ENCODE measurements at regions not wholly inside any gene's neighbourhood (a gene's known extent, or its start where the extent isn't known, plus 50 kb on each side); places are given as distances from the start of the nearest gene placed in this dataset.

DNA sequence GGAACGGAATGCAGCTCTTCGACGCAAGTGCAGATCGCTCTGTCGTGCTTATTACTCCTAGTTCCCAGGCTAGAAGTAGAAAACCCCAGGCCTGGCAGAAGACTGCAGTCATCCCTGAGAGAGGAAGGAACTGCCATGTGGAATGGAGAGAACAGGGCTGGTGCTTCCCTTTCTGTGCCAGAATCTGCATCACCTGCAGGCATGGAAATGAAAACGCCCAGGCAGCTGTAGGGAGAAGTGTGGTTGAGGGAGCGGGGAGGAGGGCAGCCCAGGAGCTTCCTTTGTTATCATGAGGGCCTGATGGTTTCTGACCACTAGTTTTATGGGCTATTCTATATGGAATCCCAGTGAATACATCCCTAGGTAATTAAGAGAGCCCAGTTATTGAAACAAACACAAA lies 79.4 kb upstream of the SMIM21 start:
- no peak overlapping the region for H3K27ac ChIP-seq
- intact Hi-C loops (cut with DNase I): no loop called here
- ATAC-seq (no peak), DNase-seq (no peak)
- no peak overlapping the region for H3K4me3 ChIP-seq
- H3K27me3 ChIP-seq (ENCODE audit: insufficient read depth in 3 of 3, low read length in 2 of 3): peaks cover 0 to 2% (median 0%) of the 10 kb centered on the region in 3 donors
- no peaks in the 10 kb centered on the region for H3K4me1 ChIP-seq
- no peaks in the 10 kb centered on the region for H3K36me3 ChIP-seq (ENCODE audit: insufficient read depth in 1 of 2, low read depth in 1 of 2)
- H3K9me3 ChIP-seq: no peaks in the 10 kb centered on the region
- TF ChIP-seq, protein P1, sequence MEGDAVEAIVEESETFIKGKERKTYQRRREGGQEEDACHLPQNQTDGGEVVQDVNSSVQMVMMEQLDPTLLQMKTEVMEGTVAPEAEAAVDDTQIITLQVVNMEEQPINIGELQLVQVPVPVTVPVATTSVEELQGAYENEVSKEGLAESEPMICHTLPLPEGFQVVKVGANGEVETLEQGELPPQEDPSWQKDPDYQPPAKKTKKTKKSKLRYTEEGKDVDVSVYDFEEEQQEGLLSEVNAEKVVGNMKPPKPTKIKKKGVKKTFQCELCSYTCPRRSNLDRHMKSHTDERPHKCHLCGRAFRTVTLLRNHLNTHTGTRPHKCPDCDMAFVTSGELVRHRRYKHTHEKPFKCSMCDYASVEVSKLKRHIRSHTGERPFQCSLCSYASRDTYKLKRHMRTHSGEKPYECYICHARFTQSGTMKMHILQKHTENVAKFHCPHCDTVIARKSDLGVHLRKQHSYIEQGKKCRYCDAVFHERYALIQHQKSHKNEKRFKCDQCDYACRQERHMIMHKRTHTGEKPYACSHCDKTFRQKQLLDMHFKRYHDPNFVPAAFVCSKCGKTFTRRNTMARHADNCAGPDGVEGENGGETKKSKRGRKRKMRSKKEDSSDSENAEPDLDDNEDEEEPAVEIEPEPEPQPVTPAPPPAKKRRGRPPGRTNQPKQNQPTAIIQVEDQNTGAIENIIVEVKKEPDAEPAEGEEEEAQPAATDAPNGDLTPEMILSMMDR (IDR thresholded peaks at IDR 0.05): no peak
- WGBS, 3 donors: 65 to 80% (median 72%) methylated on average over 7 of the region's 7 CpGs

DNA sequence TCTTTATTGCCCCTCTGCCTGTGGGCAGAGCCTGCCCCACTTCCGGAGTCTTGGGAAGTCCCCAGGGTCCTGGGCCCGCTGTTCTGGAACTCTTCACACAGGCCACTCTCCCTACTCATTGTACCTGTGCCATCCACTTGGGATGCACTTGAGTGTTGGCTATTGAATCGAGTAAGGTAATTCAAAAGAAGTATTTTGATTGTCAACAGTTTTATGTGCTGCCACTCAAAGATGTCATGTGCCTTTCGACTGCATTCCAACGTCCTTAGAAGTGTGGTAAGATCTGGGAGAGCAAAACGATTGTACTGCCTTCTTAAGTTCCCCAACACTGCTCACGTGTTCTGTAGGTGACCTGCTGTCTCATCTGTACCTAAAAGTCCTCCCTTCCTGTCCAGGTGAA lies 77.0 kb upstream of the SMIM21 start:
- WGBS, 3 donors: 71 to 76% (median 75%) methylated on average over 7 of the region's 7 CpGs
- no peaks in the 10 kb centered on the region for H3K36me3 ChIP-seq (ENCODE audit: insufficient read depth in 1 of 2, low read depth in 1 of 2)
- H3K27ac ChIP-seq: no peak overlapping the region
- no peak overlapping the region for H3K4me3 ChIP-seq
- H3K4me1 ChIP-seq: no peaks in the 10 kb centered on the region
- ATAC-seq: no peak
- TF ChIP-seq, protein P1 (IDR thresholded peaks at IDR 0.05): no peak
- intact Hi-C loops (cut with DNase I): no loop called here
- no peaks in the 10 kb centered on the region for H3K9me3 ChIP-seq
- peaks cover 0 to 2% (median 0%) of the 10 kb centered on the region in 3 donors for H3K27me3 ChIP-seq (ENCODE audit: insufficient read depth in 3 of 3, low read length in 2 of 3)
- no peak for DNase-seq

DNA sequence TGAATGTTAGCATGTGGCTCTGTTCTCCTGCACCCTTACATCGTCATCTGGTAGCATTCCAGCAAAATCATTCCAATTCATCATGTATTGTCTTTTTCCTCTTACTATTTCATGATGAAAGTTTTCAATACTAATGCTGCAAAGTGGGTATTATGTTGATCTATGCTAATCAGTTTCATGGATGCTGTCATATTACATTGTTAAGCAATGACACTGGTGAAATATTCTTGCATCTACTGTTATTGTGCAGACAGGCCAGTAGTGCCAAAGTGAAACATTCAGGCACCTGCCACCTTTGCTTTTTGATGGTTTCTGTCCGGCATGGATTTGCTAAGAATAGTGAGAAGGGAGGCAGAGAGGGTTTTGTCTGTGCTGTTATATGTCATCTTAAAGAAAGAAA lies 76.1 kb upstream of the SMIM21 start:
- Histone ChIP-seq H3K4me3 (no peak overlapping the region), H3K9me3 (no peaks in the 10 kb centered on the region), H3K4me1 (no peaks in the 10 kb centered on the region), H3K27ac (no peak overlapping the region), H3K27me3 (ENCODE audit: insufficient read depth in 3 of 3, low read length in 2 of 3) (peaks cover 0 to 2% (median 2%) of the 10 kb centered on the region in 3 donors), H3K36me3 (ENCODE audit: insufficient read depth in 1 of 2, low read depth in 1 of 2) (no peaks in the 10 kb centered on the region)
- DNase-seq (no peak), ATAC-seq (no peak)
- WGBS, 3 donors: 55 to 80% (median 65%) methylated on average over 2 of the region's 2 CpGs
- TF ChIP-seq, protein P1 (IDR thresholded peaks at IDR 0.05): no peak
- intact Hi-C loops (cut with DNase I): no loop called here

DNA sequence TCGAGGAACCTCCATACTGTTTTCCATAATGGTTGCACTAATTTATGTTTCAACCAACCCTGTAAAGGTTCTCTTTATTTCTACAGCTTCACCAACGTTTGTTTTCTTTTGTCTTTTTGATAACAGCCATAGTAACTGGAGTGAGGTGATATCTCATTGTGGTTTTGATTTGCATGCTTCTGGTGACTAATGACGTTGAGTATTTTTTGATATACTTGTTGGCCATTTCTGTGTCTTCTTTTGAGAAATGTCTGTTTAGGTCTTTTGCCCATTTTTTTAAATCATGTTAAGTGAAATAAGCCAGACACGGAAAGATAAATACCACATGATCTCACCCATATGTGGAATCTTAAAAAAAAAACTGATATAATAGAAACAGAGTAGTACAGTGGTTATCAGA lies 74.8 kb upstream of the SMIM21 start:
- TF ChIP-seq, protein P1 (IDR thresholded peaks at IDR 0.05): no peak
- Histone ChIP-seq H3K9me3 (no peaks in the 10 kb centered on the region), H3K4me3 (no peak overlapping the region), H3K27me3 (ENCODE audit: insufficient read depth in 3 of 3, low read length in 2 of 3) (peaks cover 0 to 9% (median 2%) of the 10 kb centered on the region in 3 donors), H3K27ac (no peak overlapping the region), H3K4me1 (no peaks in the 10 kb centered on the region), H3K36me3 (ENCODE audit: insufficient read depth in 1 of 2, low read depth in 1 of 2) (no peaks in the 10 kb centered on the region)
- 83 to 85% (median 85%) methylated on average over 4 of the region's 4 CpGs for WGBS, 3 donors
- ATAC-seq (no peak), DNase-seq (no peak)
- intact Hi-C loops (cut with DNase I): no loop called here

DNA sequence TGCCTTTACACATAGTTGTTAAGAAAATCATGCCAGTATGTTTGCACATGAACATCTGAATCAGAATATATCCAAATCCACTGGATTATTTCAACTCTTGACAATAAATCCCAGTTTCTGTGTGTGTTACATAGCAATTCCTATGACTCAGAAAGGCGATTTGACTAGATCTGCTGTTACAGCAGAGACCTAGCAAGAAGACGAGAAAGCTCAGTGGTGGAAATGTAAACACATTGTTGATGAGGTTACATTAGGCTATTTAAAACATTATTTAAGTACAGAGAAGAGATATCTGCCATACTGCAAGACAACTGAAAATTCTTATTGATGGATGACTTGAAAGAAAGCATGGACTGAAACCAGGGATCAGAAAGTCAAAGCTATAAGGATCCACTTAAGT lies 73.0 kb upstream of the SMIM21 start:
- no peaks in the 10 kb centered on the region for H3K9me3 ChIP-seq
- H3K4me1 ChIP-seq: no peaks in the 10 kb centered on the region
- no peaks in the 10 kb centered on the region for H3K36me3 ChIP-seq (ENCODE audit: insufficient read depth in 1 of 2, low read depth in 1 of 2)
- DNase-seq (no peak), ATAC-seq (no peak)
- H3K4me3 ChIP-seq: no peak overlapping the region
- no peak overlapping the region for H3K27ac ChIP-seq
- H3K27me3 ChIP-seq (ENCODE audit: insufficient read depth in 3 of 3, low read length in 2 of 3): peaks cover 0 to 18% (median 6%) of the 10 kb centered on the region in 3 donors
- WGBS, 3 donors: 84 to 92% (median 92%) methylated on average over 2 of the region's 2 CpGs
- TF ChIP-seq, protein P1 (IDR thresholded peaks at IDR 0.05): no peak
- intact Hi-C loops (cut with DNase I): no loop called here

Measured in psoas muscle (tissue), 7 donors.